ENCODE measurements at regions not wholly inside any gene's neighbourhood (a gene's known extent, or its start where the extent isn't known, plus 50 kb on each side); places are given as distances from the start of the nearest gene placed in this dataset.

- TF ChIP-seq EZH2 (IDR thresholded peaks at IDR 0.05; ENCODE audit: borderline replicate concordance, low read depth, low read length, severe bottlenecking), result no peak
- TF ChIP-seq, protein P1, sequence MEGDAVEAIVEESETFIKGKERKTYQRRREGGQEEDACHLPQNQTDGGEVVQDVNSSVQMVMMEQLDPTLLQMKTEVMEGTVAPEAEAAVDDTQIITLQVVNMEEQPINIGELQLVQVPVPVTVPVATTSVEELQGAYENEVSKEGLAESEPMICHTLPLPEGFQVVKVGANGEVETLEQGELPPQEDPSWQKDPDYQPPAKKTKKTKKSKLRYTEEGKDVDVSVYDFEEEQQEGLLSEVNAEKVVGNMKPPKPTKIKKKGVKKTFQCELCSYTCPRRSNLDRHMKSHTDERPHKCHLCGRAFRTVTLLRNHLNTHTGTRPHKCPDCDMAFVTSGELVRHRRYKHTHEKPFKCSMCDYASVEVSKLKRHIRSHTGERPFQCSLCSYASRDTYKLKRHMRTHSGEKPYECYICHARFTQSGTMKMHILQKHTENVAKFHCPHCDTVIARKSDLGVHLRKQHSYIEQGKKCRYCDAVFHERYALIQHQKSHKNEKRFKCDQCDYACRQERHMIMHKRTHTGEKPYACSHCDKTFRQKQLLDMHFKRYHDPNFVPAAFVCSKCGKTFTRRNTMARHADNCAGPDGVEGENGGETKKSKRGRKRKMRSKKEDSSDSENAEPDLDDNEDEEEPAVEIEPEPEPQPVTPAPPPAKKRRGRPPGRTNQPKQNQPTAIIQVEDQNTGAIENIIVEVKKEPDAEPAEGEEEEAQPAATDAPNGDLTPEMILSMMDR (IDR thresholded peaks at IDR 0.05; ENCODE audit: extremely low read depth in 1 of 2, insufficient read depth in 1 of 2, low read depth in 1 of 2, low read length in 2 of 2), result no peak
- TF ChIP-seq GATA2 (IDR thresholded peaks at IDR 0.05; ENCODE audit: insufficient read depth, insufficient read length, low read depth, low read length), result no peak
- TF ChIP-seq POLR2A (IDR thresholded peaks at IDR 0.05; ENCODE audit: low read depth, low read length), result no peak
- TF ChIP-seq POLR2AphosphoS5 (IDR thresholded peaks at IDR 0.05; ENCODE audit: insufficient read depth, low read depth, low read length), result no peak
Observed at GRCh38 chr12:128091951-128092382, 175.0 kb upstream of the TMEM132C start.

Measured in endothelial cell of umbilical vein (primary cell).